Ovary (tissue), 7 donors: ENCODE measurements at regions not wholly inside any gene's neighbourhood (a gene's known extent, or its start where the extent isn't known, plus 50 kb on each side); places are given as distances from the start of the nearest gene placed in this dataset.

Experiments
- DNase-seq, 5 donors: peaks; one replicate each; pipeline ENCODE4 v3.0.0-alpha.2; 2019 to 2020
- H3K27ac ChIP-seq, 2 donors: fragments of 200-600 bp; one replicate each; pipeline versions ENCODE4 v1.5.1 to v1.8.0; 2019 to 2022
- H3K27me3 ChIP-seq: fragments of 200-600 bp; one replicate; pipeline ENCODE4 v1.8.0; 2022
- H3K36me3 ChIP-seq: fragments of 200-600 bp; sonication (generic); one replicate; pipeline ENCODE4 v1.5.1; 2019
- H3K4me1 ChIP-seq: one replicate; pipeline ENCODE4 v1.8.1; 2013; ENCODE audit warnings: mild to moderate bottlenecking, moderate library complexity; ENCODE audit not compliant: insufficient read depth
- H3K4me3 ChIP-seq: fragments of 200-600 bp; sonication (generic); one replicate; pipeline ENCODE4 v1.5.1; 2017
- H3K9me3 ChIP-seq, 2 donors: fragments of 200-600 bp in 1 of 2; sonication (generic) in 1 of 2; one replicate each; pipeline versions ENCODE4 v1.5.1 to v1.8.1; 2013 to 2019; ENCODE audit warnings: mild to moderate bottlenecking in 1 of 2, moderate library complexity in 1 of 2
- EP300 ChIP-seq: sonication (generic); formaldehyde crosslinking; IDR thresholded peaks from one replicate; pipeline ENCODE4 v1.6.1; 2017; ENCODE audit warnings: antibody characterized with exemption
- POLR2A ChIP-seq: fragments of 450-650 bp; IDR thresholded peaks from one replicate; pipeline ENCODE4 v1.6.1; 2017; ENCODE audit warnings: antibody characterized with exemption, mild to moderate bottlenecking, moderate library complexity
- WGBS, 3 donors: extraction: QIAGEN DNeasy Blood & Tissue Kit in 1 of 3; methylation state at CpG; one replicate each; pipeline versions ENCODE4 v1.1.5 to v1.1.7; 2013 to 2017; 5-methylcytosine and 5-hydroxymethylcytosine counted together
- intact Hi-C, 4 donors: fragments of 100-400 bp; cut with DNase I; formaldehyde crosslinking; loops; one replicate each; pipeline versions ENCODE4 v1.11.0 to v1.15.1; 2022 to 2023
- TF ChIP-seq, protein P1 (sequence below), 3 donors: fragments of 450-650 bp in 2 of 3; fragments of 200-600 bp in 1 of 3; IDR thresholded peaks; one replicate each; pipeline versions ENCODE4 v1.5.1 to v1.8.0; 2016 to 2022; ENCODE audit warnings: antibody characterized with exemption in 3 of 3, mild to moderate bottlenecking in 1 of 3
- donor health status: DM: no; HTN: no; CAD: no; lungs with moderate emphysema.
- donor health status: DM: no; HTN: no; CAD: no.
- donor health status: Bipolar disorder and iron deficiency.
- donor health status: DM: no; HTN: no; CAD: no.
- donor health status: DM: yes; HTN: yes; CAD: no.

DNA sequence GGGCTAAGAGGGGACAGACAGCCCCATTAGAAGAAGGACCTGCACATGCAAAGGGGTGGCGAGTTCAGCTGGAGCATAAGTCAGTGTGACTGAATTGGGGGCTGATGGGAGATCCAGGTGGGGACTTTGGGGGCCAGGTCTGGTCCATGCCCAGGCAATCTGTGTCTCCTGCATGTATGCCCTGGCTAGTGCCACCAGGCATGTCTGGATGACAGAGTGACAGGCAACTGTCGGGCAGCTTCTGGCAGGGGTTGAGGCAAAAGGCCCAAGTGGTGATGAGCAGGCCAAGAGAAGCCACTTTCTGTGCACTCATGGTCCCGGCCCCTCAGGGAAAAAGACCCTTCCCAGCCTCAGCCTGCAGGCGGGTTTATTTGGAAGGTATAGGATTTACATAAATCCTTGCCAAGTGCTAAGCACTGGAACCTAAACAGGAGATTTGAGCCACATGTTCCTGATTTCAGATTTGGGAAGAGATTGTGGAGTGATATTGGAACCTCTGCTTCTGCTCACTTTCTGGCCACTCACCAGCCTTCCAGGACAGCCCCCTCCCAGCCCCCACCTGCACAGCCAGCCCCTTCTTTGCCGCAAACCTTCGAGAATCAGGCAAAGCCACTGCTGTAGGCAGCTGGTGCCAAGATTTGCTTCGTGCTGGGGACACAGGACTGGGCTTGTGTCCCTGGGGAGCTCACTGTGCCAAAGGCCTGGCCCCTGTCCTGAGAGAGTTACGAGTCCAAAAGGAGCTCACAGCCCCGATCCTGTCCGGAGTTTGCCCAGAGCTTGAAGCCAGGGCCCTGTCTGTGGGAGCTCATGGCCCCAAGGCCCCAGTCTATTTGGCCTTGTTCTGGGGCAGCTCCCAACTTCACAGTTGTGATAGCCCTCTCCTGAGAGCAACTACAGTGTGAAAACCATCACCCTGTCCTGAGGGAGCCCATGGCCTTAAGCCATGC, 232.5 kb upstream of the RTL1 start:
- H3K4me1 ChIP-seq = no peaks in the 10 kb centered on the region
- TF ChIP-seq EP300 = no peak
- no peak overlapping the region for H3K27ac ChIP-seq
- no peak overlapping the region for H3K4me3 ChIP-seq
- no peaks in the 10 kb centered on the region for H3K9me3 ChIP-seq
- 76 to 85% (median 82%) methylated on average over 10 of the region's 10 CpGs for WGBS, 3 donors
- no peaks in the 10 kb centered on the region for H3K36me3 ChIP-seq
- intact Hi-C loops = no loop called here
- H3K27me3 ChIP-seq = no peaks in the 10 kb centered on the region
- peak in 1 of 5 donors; percentile 21 for DNase-seq

DNA sequence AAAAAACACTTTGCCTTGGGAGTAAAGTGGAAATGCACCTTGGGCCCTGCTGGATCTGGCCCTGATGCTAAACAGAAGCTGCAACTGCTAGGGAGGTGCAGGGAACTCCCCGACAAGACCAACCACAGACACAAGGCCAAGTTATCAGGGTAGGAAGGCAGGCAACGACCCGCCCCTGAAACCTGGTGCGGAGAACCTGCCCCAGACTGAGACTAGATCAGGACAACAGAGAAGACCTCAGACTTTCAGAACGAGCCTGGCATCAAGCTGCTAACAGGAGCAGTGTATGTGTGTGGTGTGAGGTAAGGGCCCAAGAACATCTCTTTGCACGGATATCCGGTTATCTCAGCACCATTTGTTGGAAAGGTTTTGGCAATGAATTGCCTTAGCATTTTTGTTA, 233.7 kb upstream of the RTL1 start:
- no peaks in the 10 kb centered on the region for H3K36me3 ChIP-seq
- DNase-seq = no peak
- no peak for TF ChIP-seq POLR2A
- no peak for TF ChIP-seq EP300
- TF ChIP-seq, protein P1, sequence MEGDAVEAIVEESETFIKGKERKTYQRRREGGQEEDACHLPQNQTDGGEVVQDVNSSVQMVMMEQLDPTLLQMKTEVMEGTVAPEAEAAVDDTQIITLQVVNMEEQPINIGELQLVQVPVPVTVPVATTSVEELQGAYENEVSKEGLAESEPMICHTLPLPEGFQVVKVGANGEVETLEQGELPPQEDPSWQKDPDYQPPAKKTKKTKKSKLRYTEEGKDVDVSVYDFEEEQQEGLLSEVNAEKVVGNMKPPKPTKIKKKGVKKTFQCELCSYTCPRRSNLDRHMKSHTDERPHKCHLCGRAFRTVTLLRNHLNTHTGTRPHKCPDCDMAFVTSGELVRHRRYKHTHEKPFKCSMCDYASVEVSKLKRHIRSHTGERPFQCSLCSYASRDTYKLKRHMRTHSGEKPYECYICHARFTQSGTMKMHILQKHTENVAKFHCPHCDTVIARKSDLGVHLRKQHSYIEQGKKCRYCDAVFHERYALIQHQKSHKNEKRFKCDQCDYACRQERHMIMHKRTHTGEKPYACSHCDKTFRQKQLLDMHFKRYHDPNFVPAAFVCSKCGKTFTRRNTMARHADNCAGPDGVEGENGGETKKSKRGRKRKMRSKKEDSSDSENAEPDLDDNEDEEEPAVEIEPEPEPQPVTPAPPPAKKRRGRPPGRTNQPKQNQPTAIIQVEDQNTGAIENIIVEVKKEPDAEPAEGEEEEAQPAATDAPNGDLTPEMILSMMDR (IDR thresholded peaks at IDR 0.05) = no peak
- 77 to 89% (median 87%) methylated on average over 7 of the region's 7 CpGs for WGBS, 3 donors
- H3K4me3 ChIP-seq = no peak overlapping the region
- intact Hi-C loops = no loop called here
- no peaks in the 10 kb centered on the region for H3K27me3 ChIP-seq
- no peaks in the 10 kb centered on the region for H3K9me3 ChIP-seq
- H3K4me1 ChIP-seq = no peaks in the 10 kb centered on the region
- H3K27ac ChIP-seq = no peak overlapping the region

DNA sequence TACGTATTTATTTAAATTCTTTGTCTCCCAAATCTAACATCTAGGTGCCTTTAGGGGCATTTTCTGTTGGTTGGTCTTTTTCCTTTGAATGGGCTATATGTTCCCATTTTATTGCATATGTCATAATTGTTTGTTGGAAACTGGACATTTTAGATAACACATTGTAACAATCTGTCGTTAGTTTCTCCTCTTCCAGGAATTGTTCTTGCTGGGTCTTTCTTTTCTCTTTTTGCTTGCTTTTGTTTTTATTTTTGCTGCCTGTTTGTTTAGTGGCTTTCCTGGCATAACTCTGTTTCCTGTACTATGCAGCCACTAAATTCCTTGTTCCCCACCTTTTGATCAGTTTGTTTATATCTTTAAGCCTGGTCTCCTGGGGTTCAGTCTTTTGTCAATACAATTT, 244.3 kb upstream of the RTL1 start:
- DNase-seq = no peak
- TF ChIP-seq EP300 = no peak
- no peak for TF ChIP-seq POLR2A
- TF ChIP-seq, protein P1 (IDR thresholded peaks at IDR 0.05) = no peak
- no peaks in the 10 kb centered on the region for H3K27me3 ChIP-seq
- 69 to 77% (median 71%) methylated on average over 2 of the region's 2 CpGs for WGBS, 3 donors
- H3K27ac ChIP-seq = no peak overlapping the region
- H3K36me3 ChIP-seq = no peaks in the 10 kb centered on the region
- no peak overlapping the region for H3K4me3 ChIP-seq
- no peaks in the 10 kb centered on the region for H3K9me3 ChIP-seq
- intact Hi-C loops = no loop called here
- H3K4me1 ChIP-seq = no peaks in the 10 kb centered on the region

DNA sequence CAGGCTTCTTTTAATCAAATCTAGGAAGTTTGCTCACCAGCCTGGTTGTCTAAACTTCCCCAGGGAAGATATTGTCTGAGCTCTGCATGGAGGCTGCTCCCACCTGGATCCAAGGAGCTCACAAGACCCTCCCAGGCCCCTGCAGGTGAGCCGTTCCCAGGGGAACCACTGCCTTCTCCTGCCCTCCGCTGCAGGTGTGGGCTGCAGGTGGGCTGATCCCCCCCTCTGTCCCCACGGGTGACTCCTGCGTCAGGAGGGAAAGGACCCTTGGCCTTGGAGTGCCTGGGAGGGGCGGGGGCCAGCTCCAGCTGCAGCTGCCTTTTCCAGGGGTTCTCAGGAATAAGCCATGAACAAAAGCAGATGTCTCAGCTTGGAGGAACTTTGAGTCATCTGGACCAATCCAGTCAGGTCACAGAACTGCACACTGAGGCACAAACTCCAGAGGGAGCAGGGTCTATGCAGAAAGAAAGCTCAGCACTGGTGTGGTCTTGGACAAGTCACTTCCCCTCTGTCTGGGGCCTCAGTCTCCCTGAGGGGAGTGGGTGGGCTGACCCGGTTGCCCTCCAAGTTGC, 246.6 kb upstream of the RTL1 start:
- 40 to 61% (median 50%) methylated on average over 6 of the region's 6 CpGs for WGBS, 3 donors
- Histone ChIP-seq H3K27me3 (no peaks in the 10 kb centered on the region), H3K36me3 (no peaks in the 10 kb centered on the region), H3K27ac (no peak overlapping the region), H3K4me3 (no peak overlapping the region), H3K4me1 (no peaks in the 10 kb centered on the region), H3K9me3 (no peaks in the 10 kb centered on the region)
- intact Hi-C loops = no loop called here
- TF ChIP-seq EP300 (no peak), POLR2A (no peak)
- TF ChIP-seq, protein P1 (IDR thresholded peaks at IDR 0.05) = no peak
- DNase-seq = no peak
